GM18868 (cell line): ENCODE measurements at regions not wholly inside any gene's neighbourhood (a gene's known extent, or its start where the extent isn't known, plus 50 kb on each side); places are given as distances from the start of the nearest gene placed in this dataset.
"Not testable (repeated sequence)": the region's sequence is repeated elsewhere in the genome, so short reads cannot be mapped to it uniquely, and the experiment has no call there.

Experiments used
- ATAC-seq: cut with Tn5 transposase; IDR thresholded peaks from one replicate; pipeline ENCODE4 v1.9.1; 2021; ENCODE audit warnings: mild to moderate bottlenecking, moderate library complexity; ENCODE audit not compliant: unreplicated experiment

DNA sequence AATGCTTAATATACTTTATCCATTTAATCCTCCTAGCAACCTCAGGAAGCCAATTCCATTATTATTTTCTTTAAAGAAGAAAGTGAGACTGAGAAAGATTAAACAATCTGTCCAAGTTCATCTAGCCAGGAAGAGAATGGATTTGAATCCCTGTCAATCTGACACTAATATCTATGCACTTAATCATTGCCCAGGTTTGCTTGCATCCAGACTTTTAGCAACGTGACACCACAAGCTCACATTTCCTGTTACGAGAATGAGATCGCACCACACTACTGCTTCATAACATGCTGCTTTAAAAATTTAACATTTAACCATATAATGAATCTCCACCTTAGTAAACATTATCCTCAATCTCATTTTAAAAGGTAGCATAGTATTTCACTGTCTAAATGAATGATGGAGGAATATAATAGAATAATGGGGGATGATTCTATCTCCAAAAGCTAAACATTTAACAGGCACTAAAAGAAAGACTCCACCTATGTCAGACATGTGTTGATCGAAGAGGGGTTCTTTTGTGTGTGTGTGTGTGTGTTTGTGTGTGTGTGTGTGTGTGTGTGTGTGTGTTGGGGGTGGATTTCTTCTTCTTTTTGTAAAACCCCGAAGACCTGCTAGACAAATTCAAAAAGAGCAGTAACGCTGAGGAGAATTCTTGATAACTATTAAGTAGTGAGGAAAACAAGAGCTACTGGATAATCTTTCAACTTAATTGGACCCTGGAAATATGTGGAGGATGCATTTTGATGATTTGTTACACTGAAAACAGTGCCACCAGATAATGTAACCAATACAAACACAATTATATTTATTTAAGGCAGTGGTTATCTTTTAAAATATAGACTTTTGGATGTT, 138.7 kb upstream of the NR3C1 start:
- ATAC-seq: no peak

DNA sequence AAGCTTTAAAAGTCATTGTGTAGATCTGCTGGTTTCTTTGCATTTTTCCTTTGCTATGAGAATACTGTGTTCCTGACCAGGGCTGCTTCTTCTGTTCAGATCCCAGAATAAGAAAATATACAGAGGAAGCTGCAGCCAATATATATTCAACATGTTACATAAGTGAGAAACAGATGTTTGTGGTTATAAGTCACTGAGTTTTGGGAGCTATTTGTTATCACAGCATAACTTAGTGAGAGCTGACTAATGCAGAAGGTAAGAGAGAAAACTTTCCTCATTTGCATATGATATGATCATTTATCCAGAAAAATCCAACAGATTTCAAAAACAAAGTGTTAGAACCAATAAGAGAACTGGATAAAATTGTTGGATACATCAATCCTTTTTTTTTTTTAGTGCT, 136.3 kb upstream of the NR3C1 start:
- no peak for ATAC-seq

- no peak for ATAC-seq
These were observed 133.6 kb upstream of the NR3C1 start for GRCh38 chr5:143537056-143537455.

DNA sequence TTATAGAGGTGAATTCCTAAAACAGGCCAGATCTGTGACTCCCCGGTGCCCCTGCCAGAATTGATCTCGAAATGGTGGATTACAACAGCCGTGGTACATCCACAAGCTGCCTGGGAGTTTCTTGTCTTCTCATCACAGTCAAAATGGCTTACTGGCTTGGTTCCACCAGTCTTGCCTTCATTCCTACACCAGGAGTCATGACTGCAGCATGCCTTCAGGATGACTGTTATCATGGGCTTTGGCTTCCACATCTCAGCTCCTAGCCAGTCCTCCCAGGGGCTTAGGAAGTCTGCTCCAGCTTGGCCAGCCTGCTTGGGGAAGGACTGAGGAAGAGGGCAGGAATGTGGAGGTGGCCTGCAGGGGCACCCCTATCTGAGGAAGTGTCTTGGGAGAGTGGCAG, 132.9 kb upstream of the NR3C1 start:
- ATAC-seq: no peak

DNA sequence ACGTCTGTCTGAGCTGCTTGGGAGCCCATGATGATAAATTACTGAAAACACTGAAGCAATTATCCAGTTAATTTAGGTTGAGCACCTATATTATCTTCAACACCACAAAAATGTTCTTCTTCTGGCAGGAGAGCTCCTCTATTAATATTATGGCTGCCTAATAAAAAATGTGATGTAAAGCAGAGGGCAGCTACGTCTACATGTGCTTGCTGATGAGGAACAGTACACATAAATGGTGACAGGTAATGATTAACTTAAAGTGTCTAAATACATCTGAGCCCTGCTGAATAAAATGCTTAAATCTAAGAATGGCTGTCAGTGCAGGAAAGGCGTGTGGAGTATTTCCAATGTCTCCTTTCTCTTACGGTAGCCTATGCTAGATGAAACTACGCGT, 131.3 kb upstream of the NR3C1 start:
- no peak for ATAC-seq

GRCh38 chr5:143533978-143534760, 130.7 kb upstream of the NR3C1 start:
- ATAC-seq: no peak

GRCh38 chr5:143533475-143533874, 130.0 kb upstream of the NR3C1 start:
- ATAC-seq: no peak

GRCh38 chr5:143527808-143528207, 124.3 kb upstream of the NR3C1 start:
- peak; percentile 88 for ATAC-seq

DNA sequence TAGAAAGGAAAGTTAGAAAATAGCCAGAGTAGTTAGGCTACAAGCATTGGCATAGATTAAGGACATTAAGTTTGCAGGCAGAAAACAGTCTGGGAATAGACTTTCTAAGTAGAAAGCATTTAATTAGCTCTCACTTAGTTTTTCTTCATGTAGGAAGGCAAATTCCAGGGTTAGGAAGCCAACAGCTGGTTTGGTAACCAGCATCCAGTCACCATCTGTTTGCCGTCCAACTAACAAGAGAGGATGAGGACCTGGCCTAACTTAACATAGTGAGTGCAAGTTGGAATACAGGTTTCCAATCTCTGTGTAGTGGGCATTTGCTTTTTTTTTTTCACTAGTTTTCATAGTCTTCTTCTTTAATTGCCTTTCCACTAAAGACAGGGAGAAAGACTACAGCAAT, 121.7 kb upstream of the NR3C1 start:
- no peak for ATAC-seq

GRCh38 chr5:143524338-143524945, 121.0 kb upstream of the NR3C1 start:
- peak; percentile 75 for ATAC-seq

GRCh38 chr5:143521846-143522400, 118.4 kb upstream of the NR3C1 start:
- no peak for ATAC-seq

- ATAC-seq: no peak
These were observed 117.7 kb upstream of the NR3C1 start for GRCh38 chr5:143521141-143521540.

- ATAC-seq: not testable (repeated sequence)
These were observed 115.7 kb upstream of the NR3C1 start for GRCh38 chr5:143519215-143519614.

- ATAC-seq: not testable (repeated sequence)
These were observed 114.3 kb upstream of the NR3C1 start for GRCh38 chr5:143517824-143518223.

GRCh38 chr5:143516249-143516648, 112.8 kb upstream of the NR3C1 start:
- no peak for ATAC-seq

DNA sequence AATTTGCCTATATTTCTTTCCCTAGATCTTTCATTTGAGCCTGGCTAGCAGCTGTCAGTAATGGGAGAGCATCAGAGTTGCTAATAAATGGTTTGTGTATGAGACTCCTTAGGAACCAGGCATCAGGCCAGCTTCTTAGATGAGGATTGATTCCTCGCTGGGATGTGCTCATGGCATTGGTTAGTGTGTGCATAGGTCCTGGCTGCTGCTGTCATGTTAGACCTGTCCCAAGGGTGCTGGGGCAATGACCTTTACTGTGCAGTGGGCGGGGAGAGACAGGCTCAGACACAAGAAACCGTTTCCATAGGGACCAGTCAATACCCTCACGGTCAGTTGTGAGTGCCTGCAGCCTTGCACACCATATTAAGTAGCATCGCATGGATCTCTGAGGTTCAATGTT, 112.3 kb upstream of the NR3C1 start:
- no peak for ATAC-seq

- no peak for ATAC-seq
These were observed 111.3 kb upstream of the NR3C1 start for GRCh38 chr5:143514616-143515335.

GRCh38 chr5:143513720-143514119, 110.2 kb upstream of the NR3C1 start:
- ATAC-seq: no peak

DNA sequence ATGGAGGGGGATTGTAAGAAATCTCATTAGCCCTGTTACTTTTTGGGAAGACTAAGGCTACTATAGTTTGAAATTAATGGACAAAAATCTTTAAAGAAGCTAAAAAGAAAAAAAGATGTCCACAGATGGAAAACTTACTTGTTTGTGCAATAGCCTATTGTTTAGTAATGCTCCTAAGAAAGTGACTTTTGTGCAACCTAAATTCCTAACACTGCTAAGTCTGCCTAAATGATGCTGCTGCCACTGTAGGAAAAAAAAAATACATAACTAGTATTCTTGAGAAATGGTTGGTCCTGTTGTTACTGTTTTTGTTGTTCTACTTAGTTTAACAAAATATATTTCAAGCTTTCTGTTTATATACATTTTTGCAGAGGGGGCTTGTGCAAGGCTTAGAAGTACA, 108.2 kb upstream of the NR3C1 start:
- no peak for ATAC-seq

- peak; percentile 96 for ATAC-seq
These were observed 106.3 kb upstream of the NR3C1 start for GRCh38 chr5:143509758-143510221.
